ENCODE measurements at regions not wholly inside any gene's neighbourhood (a gene's known extent, or its start where the extent isn't known, plus 50 kb on each side); places are given as distances from the start of the nearest gene placed in this dataset.

- no peak overlapping the region for H3K4me3 ChIP-seq (ENCODE audit: low read depth, low read length)
Measured at GRCh38 chr18:41553716-41554115, 401.3 kb upstream of the PIK3C3 start.

- no peak overlapping the region for H3K4me3 ChIP-seq (ENCODE audit: low read depth, low read length)
Measured at GRCh38 chr18:41548521-41549260, 406.3 kb upstream of the PIK3C3 start.

DNA sequence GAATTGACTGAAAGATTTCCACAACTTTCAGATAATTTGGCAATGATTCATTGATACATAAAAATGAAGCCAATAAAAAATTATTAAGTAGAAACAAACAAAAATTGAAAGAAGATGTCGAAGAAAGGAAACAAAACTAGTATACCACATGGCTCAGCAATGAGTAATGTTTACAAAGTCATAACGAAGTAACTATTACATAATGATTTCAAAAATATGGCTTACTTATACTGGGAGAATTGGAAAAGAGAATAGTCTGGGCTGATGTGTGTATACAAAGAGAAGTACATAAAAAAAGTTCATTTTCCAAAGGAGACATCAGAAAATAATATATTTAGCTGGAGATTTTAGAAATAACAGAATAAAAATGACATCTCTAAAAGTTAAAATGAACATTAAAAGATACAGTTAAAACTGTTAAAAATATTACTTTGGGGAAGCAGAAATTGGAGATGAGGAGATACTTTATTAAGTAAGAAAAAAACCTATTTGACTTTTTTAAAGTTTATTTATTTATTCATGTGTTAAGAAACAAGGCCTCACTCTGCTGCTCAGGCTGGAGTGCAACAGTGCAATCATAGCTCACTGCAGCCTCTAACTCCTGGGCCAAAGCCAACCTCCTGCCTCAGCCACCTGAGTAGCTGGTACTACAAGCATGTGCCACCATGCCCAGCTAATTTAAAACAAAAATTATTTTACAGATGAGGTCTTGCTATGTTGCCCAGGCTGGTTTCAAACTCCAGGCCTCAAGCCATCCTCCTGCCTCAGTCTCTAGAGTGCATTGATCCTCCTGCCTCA is 409.7 kb upstream of the PIK3C3 start:
- no peak overlapping the region for H3K4me3 ChIP-seq (ENCODE audit: low read depth, low read length)

DNA sequence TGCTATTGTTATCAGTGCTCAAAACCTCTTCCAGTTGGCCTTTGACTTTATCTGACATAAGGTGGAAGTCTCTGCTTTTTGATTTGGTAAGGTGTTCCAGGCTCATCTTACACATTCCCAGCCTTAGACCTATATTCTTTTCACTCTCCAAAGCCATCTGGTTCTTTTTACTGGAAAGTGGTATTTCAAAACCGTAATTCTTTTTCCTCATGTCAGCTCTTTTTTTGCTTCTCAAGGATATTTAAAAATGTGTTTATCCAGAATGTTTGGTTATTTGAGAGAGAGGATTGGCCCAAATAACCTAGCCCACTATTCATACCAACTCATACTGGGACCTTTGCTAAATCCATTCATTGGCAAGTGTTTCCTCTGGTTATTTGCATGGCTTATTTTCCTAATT is 411.2 kb upstream of the PIK3C3 start:
- no peak overlapping the region for H3K4me3 ChIP-seq (ENCODE audit: low read depth, low read length)

- no peak overlapping the region for H3K4me3 ChIP-seq (ENCODE audit: low read depth, low read length)
Measured at GRCh38 chr18:41540237-41540871, 414.7 kb upstream of the PIK3C3 start.

DNA sequence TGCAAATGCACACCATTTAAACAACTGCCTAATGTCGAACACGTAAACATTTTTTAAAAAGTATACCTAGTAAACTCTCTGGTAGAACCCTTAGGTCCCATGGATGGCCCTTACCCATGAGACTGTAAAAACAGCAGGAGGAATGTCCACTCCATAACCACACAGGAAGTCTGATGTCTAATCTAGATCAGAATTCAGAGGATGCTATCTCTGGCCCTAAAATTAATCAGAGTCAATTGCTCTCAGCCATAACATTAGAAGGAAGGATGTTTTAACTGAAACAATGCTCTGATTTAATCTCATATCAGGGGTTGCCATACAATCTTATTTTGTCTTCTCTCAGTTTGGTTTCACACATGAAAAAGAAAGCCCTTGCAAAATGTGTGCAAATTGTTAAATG is 416.3 kb upstream of the PIK3C3 start:
- H3K4me3 ChIP-seq (ENCODE audit: low read depth, low read length), result no peak overlapping the region

GRCh38 chr18:41537666-41538065 is 417.4 kb upstream of the PIK3C3 start:
- H3K4me3 ChIP-seq (ENCODE audit: low read depth, low read length), result no peak overlapping the region

DNA sequence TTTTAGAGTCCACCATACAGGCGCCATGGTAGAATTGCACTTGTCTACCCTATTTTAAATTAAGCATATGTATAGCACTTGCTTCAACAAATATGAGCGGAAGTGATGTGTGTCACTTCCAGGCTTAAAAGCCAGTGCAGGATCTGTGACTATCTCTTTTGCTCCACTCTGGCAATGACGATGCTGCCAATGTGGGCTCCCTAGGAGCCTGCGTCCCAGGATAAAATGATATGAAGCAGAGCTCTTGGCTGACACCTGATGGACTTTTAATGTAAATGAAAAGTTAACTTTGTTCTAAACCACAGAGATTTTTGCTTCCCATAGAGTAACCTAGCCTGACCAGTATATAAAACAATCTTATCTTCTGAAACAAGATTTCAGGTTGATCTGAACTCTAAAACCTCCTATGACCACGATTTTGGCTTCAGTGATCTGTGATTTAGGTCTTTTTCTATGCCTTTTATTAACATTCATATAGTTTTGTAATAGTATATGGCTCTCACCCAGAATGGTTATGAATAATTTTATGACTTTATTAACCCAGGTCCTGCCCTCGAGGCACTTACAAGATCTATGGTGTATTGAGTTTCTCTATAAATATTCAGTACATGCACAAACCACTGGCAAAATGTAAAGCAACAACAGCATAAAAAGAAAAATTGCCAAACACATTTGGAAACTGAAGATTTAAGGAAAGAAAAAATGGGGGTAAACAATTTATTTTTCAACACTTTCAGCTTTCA is 422.5 kb upstream of the PIK3C3 start:
- H3K4me3 ChIP-seq (ENCODE audit: low read depth, low read length), result no peak overlapping the region

- H3K4me3 ChIP-seq (ENCODE audit: low read depth, low read length), result no peak overlapping the region
Measured at GRCh38 chr18:41530970-41531369, 424.1 kb upstream of the PIK3C3 start.

DNA sequence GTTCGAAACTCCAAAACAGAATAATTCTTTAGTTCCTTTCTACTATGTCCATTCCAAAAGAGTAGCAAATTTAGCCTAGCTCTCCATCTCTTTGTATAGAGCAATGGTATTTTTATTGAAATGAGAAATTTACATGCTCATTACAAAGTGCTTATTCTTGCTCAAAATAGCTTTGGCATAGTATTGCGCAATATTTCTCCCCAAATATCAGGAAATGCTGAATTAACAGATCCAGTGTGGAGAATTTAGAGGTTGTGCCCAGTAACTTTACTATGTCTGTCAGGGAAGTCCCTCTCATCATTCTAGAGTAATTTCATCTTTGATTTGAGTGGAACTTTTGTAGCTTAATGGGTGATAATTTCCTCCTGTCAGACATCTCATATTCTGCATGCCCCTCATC is 425.9 kb upstream of the PIK3C3 start:
- H3K4me3 ChIP-seq (ENCODE audit: low read depth, low read length), result no peak overlapping the region

DNA sequence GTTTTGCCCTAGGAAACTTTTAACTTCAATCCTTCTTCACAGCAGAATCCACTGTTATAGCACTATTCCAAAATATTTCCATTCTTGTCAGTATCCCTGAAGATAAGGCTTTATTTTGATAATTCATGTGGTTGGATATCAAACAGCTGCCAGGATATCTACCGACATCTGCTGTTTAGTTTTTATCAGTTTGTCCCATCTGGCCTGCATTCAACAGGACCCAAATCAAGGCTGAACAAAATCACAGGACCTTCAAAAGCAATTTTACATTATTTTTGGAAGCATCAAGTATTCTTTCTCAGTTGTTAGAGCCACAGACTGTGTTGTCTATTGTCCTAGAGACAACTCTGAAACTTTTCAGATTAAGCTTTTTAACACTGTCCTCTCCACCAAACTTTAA is 429.0 kb upstream of the PIK3C3 start:
- H3K4me3 ChIP-seq (ENCODE audit: low read depth, low read length), result no peak overlapping the region

DNA sequence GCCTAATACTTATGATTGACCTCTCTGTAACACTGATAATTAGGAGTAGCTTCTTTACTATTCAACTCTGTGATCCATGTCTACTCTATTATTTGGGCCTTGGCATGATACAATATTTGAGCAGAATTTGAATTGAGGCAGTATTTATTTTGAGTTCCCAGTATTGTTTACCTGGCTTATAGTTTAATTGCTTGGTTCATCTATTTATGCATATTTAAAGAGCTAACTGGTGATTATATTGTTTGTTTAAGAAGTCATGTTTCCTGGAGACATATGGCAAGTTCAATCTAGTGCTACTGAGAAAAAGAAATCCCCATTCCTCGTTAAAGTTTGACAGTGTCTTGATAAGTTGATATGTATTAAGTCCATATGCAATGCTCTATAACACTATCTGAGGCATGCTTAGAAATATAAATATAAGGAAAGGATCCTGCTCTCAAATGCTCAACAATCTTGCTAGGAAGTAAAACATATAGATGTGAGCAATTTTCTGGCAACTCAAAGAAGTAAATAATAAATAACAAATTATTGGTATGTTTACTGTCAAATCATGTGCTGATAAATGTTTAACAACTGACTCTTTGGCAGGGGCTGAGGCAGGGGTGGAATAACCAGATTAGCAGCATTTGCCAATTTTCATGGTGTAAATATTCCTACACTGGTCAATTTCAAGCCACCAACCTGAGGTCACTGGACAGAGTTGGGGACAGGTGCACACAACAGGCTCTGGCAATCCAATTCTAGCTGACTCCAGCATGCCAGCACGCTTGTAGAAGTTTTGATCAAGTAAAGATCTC is 430.2 kb upstream of the PIK3C3 start:
- no peak overlapping the region for H3K4me3 ChIP-seq (ENCODE audit: low read depth, low read length)

DNA sequence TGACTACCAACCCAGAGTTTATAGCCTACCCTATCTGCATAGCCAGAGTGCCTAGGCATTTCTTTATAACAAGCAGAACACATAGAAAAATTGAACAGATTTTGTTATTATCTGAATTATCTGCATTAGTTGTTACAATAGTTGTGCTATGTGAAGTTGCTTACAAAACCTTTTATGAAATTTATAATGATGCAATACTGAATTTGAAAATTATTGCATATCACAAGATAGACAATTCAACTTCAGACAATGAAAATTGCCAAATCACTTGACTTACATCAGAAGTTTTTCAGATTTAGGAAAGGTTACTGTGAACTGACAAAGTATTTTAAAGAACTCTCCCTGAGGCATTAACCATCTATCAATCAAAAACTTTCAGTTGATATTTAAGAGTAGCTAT is 437.9 kb upstream of the PIK3C3 start:
- H3K4me3 ChIP-seq (ENCODE audit: low read depth, low read length), result no peak overlapping the region

- no peak overlapping the region for H3K4me3 ChIP-seq (ENCODE audit: low read depth, low read length)
Measured at GRCh38 chr18:41513438-41513837, 441.6 kb upstream of the PIK3C3 start.

GRCh38 chr18:41504316-41504715 is 450.7 kb upstream of the PIK3C3 start:
- no peak overlapping the region for H3K4me3 ChIP-seq (ENCODE audit: low read depth, low read length)

DNA sequence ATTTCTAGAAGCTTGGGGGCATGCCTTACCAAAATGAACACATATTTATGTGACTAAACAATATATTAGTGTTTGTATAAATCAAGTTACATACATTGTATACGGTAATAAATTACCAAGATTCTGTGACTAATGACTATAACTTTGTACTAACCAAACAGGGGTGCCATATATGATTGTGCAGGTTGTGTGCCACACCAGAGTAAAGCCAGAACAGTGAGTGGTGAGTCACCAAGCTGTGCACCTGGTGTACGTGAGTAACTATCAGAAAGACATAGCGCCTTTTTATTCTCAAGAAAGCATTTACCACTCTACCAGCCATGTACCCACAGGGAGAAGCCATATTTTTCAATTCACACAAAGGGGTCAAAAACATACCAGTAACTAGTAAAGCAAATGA is 453.2 kb upstream of the PIK3C3 start:
- H3K4me3 ChIP-seq (ENCODE audit: low read depth, low read length), result no peak overlapping the region

- no peak overlapping the region for H3K4me3 ChIP-seq (ENCODE audit: low read depth, low read length)
Measured at GRCh38 chr18:41499345-41499744, 455.7 kb upstream of the PIK3C3 start.

- H3K4me3 ChIP-seq (ENCODE audit: low read depth, low read length), result no peak overlapping the region
Measured at GRCh38 chr18:41490861-41491260, 464.2 kb upstream of the PIK3C3 start.

GRCh38 chr18:41486575-41486974 is 468.5 kb upstream of the PIK3C3 start:
- H3K4me3 ChIP-seq (ENCODE audit: low read depth, low read length), result no peak overlapping the region

GRCh38 chr18:41484069-41484468 is 471.0 kb upstream of the PIK3C3 start:
- H3K4me3 ChIP-seq (ENCODE audit: low read depth, low read length), result no peak overlapping the region
